Adrenal gland (tissue), 5 donors: ENCODE measurements at regions not wholly inside any gene's neighbourhood (a gene's known extent, or its start where the extent isn't known, plus 50 kb on each side); places are given as distances from the start of the nearest gene placed in this dataset.

ENCODE experiments used
- CTCF ChIP-seq, 6 experiments: fragments of 450-650 bp in 4 of 6; fragments of 200-600 bp in 2 of 6; sonication (generic) in 1 of 6; IDR thresholded peaks; 1 replicate in 5 of 6; 2 replicates in 1 of 6; pipeline versions ENCODE4 v1.5.1 to v1.8.0; 2016 to 2021; ENCODE audit warnings: antibody characterized with exemption in 6 of 6, mild to moderate bottlenecking in 2 of 6, moderate library complexity in 1 of 6
- POLR2A ChIP-seq, 2 donors: fragments of 450-650 bp; IDR thresholded peaks; one replicate each; pipeline ENCODE4 v1.6.1; 2017; ENCODE audit warnings: antibody characterized with exemption in 2 of 2, mild to moderate bottlenecking in 2 of 2, moderate library complexity in 1 of 2
- donor health status: DM: no; HTN: no; CAD: no.

GRCh38 chr2:20915271-20915670, 92.4 kb upstream of the LDAH start:
- TF ChIP-seq CTCF (IDR thresholded peaks at IDR 0.05) (no peak), POLR2A (IDR thresholded peaks at IDR 0.05) (no peak)
